HUES48 (cell line): ENCODE measurements at regions not wholly inside any gene's neighbourhood (a gene's known extent, or its start where the extent isn't known, plus 50 kb on each side); places are given as distances from the start of the nearest gene placed in this dataset.

Experiments used
- H3K27ac ChIP-seq: one replicate; pipeline ENCODE4 v1.7.0; 2013; ENCODE audit warnings: low read depth, low read length, inconsistent platforms
- H3K27me3 ChIP-seq: 2 replicates; pipeline ENCODE4 v1.6.1; 2013; ENCODE audit warnings: mild to moderate bottlenecking, low read length; ENCODE audit not compliant: control insufficient read depth, insufficient read depth
- H3K36me3 ChIP-seq: 2 replicates; pipeline ENCODE4 v1.6.1; 2013; ENCODE audit warnings: low read length; ENCODE audit not compliant: control insufficient read depth, insufficient read depth
- H3K4me1 ChIP-seq: 2 replicates; pipeline ENCODE4 v1.6.1; 2013; ENCODE audit warnings: mild to moderate bottlenecking, low read length; ENCODE audit not compliant: control insufficient read depth, insufficient read depth
- H3K4me3 ChIP-seq: 2 replicates; pipeline ENCODE4 v1.5.1; 2013; ENCODE audit warnings: mild to moderate bottlenecking, low read depth, low read length
- H3K9ac ChIP-seq: 2 replicates; pipeline ENCODE4 v1.6.1; 2013; ENCODE audit warnings: mild to moderate bottlenecking, low read depth, low read length, moderate library complexity
- H3K9me3 ChIP-seq: 2 replicates; pipeline ENCODE4 v1.6.1; 2013; ENCODE audit warnings: low read length; ENCODE audit not compliant: control insufficient read depth, insufficient read depth

GRCh38 chr16:87060034-87060986 lies 256.9 kb downstream of the C16orf95 start:
- no peak overlapping the region for H3K4me3 ChIP-seq

GRCh38 chr16:87061243-87061920 lies 255.8 kb downstream of the C16orf95 start:
- Histone ChIP-seq H3K27me3 (peaks cover 3% of the 10 kb centered on the region; the same call in 1 of the 2 replicates), H3K4me1 (0 out of 2 replicates have a peak, but pooled peaks cover 6% of the 10 kb centered on the region), H3K9ac (no peak overlapping the region), H3K9me3 (no peaks in the 10 kb centered on the region), H3K27ac (no peak overlapping the region), H3K36me3 (no peaks in the 10 kb centered on the region), H3K4me3 (no peak overlapping the region)

More at GRCh38 chr16:87060034-87060986, 256.9 kb downstream of the C16orf95 start:
- no peak overlapping the region for H3K27ac ChIP-seq
- H3K9ac ChIP-seq: no peak overlapping the region
- peaks cover 3% of the 10 kb centered on the region; the same call in 1 of the 2 replicates for H3K27me3 ChIP-seq
- H3K4me1 ChIP-seq: 0 out of 2 replicates have a peak, but pooled peaks cover 6% of the 10 kb centered on the region
- H3K9me3 ChIP-seq: no peaks in the 10 kb centered on the region
- H3K36me3 ChIP-seq: no peaks in the 10 kb centered on the region

- no peaks in the 10 kb centered on the region for H3K36me3 ChIP-seq
- no peak overlapping the region for H3K9ac ChIP-seq
- H3K9me3 ChIP-seq: no peaks in the 10 kb centered on the region
- H3K27ac ChIP-seq: no peak overlapping the region
- H3K4me3 ChIP-seq: peak overlapping the region; percentile 22; the same call in 1 of the 2 replicates
- H3K4me1 ChIP-seq: peaks cover 11% of the 10 kb centered on the region
- H3K27me3 ChIP-seq: peaks cover 3% of the 10 kb centered on the region; the same call in 1 of the 2 replicates
Measured at GRCh38 chr16:87062569-87063442, 254.4 kb downstream of the C16orf95 start.

- peaks cover 3% of the 10 kb centered on the region; the same call in 1 of the 2 replicates for H3K27me3 ChIP-seq
- H3K9ac ChIP-seq: no peak overlapping the region
- no peak overlapping the region for H3K27ac ChIP-seq
- H3K9me3 ChIP-seq: no peaks in the 10 kb centered on the region
- peaks cover 13% of the 10 kb centered on the region for H3K4me1 ChIP-seq
- H3K36me3 ChIP-seq: no peaks in the 10 kb centered on the region
- H3K4me3 ChIP-seq: no peak overlapping the region
Measured at GRCh38 chr16:87063543-87063942, 253.6 kb downstream of the C16orf95 start.

- Histone ChIP-seq H3K27me3 (peaks cover 3% of the 10 kb centered on the region; the same call in 1 of the 2 replicates), H3K9me3 (no peaks in the 10 kb centered on the region), H3K9ac (no peak overlapping the region), H3K4me3 (no peak overlapping the region), H3K36me3 (no peaks in the 10 kb centered on the region), H3K27ac (no peak overlapping the region), H3K4me1 (peaks cover 18% of the 10 kb centered on the region)
Measured at GRCh38 chr16:87064731-87065445, 252.3 kb downstream of the C16orf95 start.

- H3K9ac ChIP-seq: no peak overlapping the region
- peaks cover 20% of the 10 kb centered on the region for H3K4me1 ChIP-seq
- H3K36me3 ChIP-seq: no peaks in the 10 kb centered on the region
- no peaks in the 10 kb centered on the region for H3K9me3 ChIP-seq
- H3K4me3 ChIP-seq: no peak overlapping the region
- H3K27me3 ChIP-seq: peaks cover 3% of the 10 kb centered on the region; the same call in 1 of the 2 replicates
- no peak overlapping the region for H3K27ac ChIP-seq
Measured at GRCh38 chr16:87065446-87066132, 251.6 kb downstream of the C16orf95 start.

- Histone ChIP-seq H3K4me3 (no peak overlapping the region), H3K4me1 (peaks cover 20% of the 10 kb centered on the region), H3K36me3 (no peaks in the 10 kb centered on the region), H3K9me3 (no peaks in the 10 kb centered on the region), H3K27ac (no peak overlapping the region), H3K9ac (no peak overlapping the region), H3K27me3 (peaks cover 3% of the 10 kb centered on the region; the same call in 1 of the 2 replicates)
Measured at GRCh38 chr16:87066133-87067002, 250.8 kb downstream of the C16orf95 start.

- Histone ChIP-seq H3K4me1 (peaks cover 20% of the 10 kb centered on the region), H3K27me3 (peaks cover 2% of the 10 kb centered on the region; the same call in 1 of the 2 replicates), H3K36me3 (no peaks in the 10 kb centered on the region), H3K9ac (no peak overlapping the region), H3K4me3 (no peak overlapping the region), H3K9me3 (no peaks in the 10 kb centered on the region), H3K27ac (no peak overlapping the region)
Measured at GRCh38 chr16:87067003-87067556, 250.1 kb downstream of the C16orf95 start.
